Lung (tissue), 11 donors: ENCODE measurements at regions not wholly inside any gene's neighbourhood (a gene's known extent, or its start where the extent isn't known, plus 50 kb on each side); places are given as distances from the start of the nearest gene placed in this dataset.

ENCODE experiments used
- ATAC-seq: fragments of 200-7000 bp; cut with Tn5 transposase; one replicate; pipeline ENCODE4 v1.9.1; 2020; ENCODE audit warnings: moderate number of reproducible peaks; ENCODE audit not compliant: insufficient read depth, low FRiP score
- DNase-seq, 3 donors: peaks; one replicate each; pipeline ENCODE4 v3.0.0-alpha.2; 2013 to 2017
- H3K27ac ChIP-seq, 2 donors: one replicate each; pipeline ENCODE4 v1.5.1; 2013; ENCODE audit warnings: mild to moderate bottlenecking in 2 of 2, moderate library complexity in 2 of 2, control low read depth in 1 of 2, inconsistent platforms in 1 of 2, low read depth in 1 of 2, low read length in 1 of 2
- H3K27me3 ChIP-seq, 3 donors: one replicate each; pipeline ENCODE4 v1.5.1; 2013; ENCODE audit warnings: low read length in 2 of 3; ENCODE audit not compliant: control insufficient read depth in 3 of 3, insufficient read depth in 3 of 3
- H3K36me3 ChIP-seq, 4 donors: one replicate each; pipeline ENCODE4 v1.5.1; 2013; ENCODE audit warnings: low read length in 4 of 4, mild to moderate bottlenecking in 1 of 4, moderate library complexity in 1 of 4; ENCODE audit not compliant: control insufficient read depth in 4 of 4, insufficient read depth in 4 of 4
- H3K4me1 ChIP-seq, 5 donors: one replicate each; pipeline ENCODE4 v1.5.1; 2013; ENCODE audit warnings: low read length in 5 of 5, mild to moderate bottlenecking in 2 of 5, moderate library complexity in 1 of 5; ENCODE audit not compliant: control insufficient read depth in 5 of 5, insufficient read depth in 5 of 5
- H3K4me3 ChIP-seq: one replicate; pipeline ENCODE4 v1.5.1; 2013; ENCODE audit warnings: mild to moderate bottlenecking, control low read depth, moderate library complexity
- H3K9ac ChIP-seq, 2 donors: one replicate each; pipeline ENCODE4 v1.5.1; 2013; ENCODE audit warnings: low read length in 2 of 2, control low read depth in 1 of 2; ENCODE audit not compliant: insufficient read depth in 1 of 2
- H3K9me3 ChIP-seq, 4 donors: one replicate each; pipeline ENCODE4 v1.5.1; 2013; ENCODE audit warnings: low read length in 3 of 4, mild to moderate bottlenecking in 1 of 4, moderate library complexity in 1 of 4; ENCODE audit not compliant: control insufficient read depth in 4 of 4, insufficient read depth in 3 of 4
- WGBS, 2 donors: extraction: QIAGEN DNeasy Blood & Tissue Kit; methylation state at CpG; one replicate each; pipeline ENCODE4 v1.1.7; 2013; 5-methylcytosine and 5-hydroxymethylcytosine counted together
- TF ChIP-seq, protein P1 (sequence below): IDR thresholded peaks from 2 replicates; pipeline ENCODE4 v1.5.1; 2012; ENCODE audit warnings: mild to moderate bottlenecking; ENCODE audit errors: control extremely low read depth, extremely low read depth
- donor health status: control.
- donor health status: control.
- donor health status: Bipolar disorder and iron deficiency.
- donor health status: healthy.
- donor health status: DM: yes; HTN: yes; CAD: no.

DNA sequence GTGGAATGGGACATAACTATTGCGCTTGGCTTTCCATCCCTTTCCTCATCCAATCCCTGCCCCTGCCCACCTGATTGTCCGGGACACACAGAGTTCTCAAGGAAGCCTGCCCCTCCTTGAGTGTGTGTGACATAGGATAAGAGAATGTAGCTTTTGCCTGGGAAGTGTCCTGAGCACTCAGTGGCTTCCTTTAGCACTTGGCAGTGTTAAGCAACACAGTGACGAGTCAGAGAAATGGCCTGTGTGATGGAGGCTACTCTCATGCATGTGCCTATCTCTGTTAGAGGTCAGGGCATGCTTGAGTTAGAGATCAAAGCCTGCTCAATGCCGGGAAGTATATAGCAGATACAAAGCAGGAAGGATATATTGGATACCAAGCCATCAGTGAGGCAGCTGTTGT lies 289.5 kb downstream of the SIPA1L2 start:
- no peak overlapping the region for H3K4me3 ChIP-seq
- H3K27ac ChIP-seq: no peak overlapping the region
- H3K27me3 ChIP-seq: no peaks in the 10 kb centered on the region
- 78 to 80% methylated on average over 4 of the region's 4 CpGs for WGBS, 2 donors
- ATAC-seq: no peak
- no peak for DNase-seq
- TF ChIP-seq, protein P1, sequence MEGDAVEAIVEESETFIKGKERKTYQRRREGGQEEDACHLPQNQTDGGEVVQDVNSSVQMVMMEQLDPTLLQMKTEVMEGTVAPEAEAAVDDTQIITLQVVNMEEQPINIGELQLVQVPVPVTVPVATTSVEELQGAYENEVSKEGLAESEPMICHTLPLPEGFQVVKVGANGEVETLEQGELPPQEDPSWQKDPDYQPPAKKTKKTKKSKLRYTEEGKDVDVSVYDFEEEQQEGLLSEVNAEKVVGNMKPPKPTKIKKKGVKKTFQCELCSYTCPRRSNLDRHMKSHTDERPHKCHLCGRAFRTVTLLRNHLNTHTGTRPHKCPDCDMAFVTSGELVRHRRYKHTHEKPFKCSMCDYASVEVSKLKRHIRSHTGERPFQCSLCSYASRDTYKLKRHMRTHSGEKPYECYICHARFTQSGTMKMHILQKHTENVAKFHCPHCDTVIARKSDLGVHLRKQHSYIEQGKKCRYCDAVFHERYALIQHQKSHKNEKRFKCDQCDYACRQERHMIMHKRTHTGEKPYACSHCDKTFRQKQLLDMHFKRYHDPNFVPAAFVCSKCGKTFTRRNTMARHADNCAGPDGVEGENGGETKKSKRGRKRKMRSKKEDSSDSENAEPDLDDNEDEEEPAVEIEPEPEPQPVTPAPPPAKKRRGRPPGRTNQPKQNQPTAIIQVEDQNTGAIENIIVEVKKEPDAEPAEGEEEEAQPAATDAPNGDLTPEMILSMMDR: no peak
- peaks cover 0 to 2% (median 0%) of the 10 kb centered on the region in 4 donors for H3K9me3 ChIP-seq
- no peak overlapping the region for H3K9ac ChIP-seq
- no peaks in the 10 kb centered on the region for H3K36me3 ChIP-seq
- no peaks in the 10 kb centered on the region for H3K4me1 ChIP-seq

DNA sequence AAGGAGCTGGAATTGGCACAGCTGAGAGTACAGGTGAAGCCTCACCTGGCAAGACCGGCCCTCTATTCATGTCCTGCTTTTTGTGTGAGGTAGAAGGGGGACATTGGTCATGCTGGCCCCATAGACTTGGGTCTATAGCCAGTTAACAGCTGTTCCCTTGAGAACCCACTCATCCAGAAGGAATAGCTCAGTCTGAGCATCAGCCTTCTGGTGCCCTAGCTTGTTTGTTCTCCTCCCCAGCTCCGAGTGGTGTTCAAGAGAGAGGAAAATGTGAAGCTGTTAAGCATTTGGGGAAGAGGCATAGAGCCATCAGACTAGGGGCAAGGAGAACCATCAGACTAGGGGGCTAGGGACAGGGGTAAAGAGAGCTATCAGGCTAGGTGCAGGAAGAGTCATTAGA lies 290.9 kb downstream of the SIPA1L2 start:
- 44 to 56% methylated on average over 2 of the region's 2 CpGs for WGBS, 2 donors
- Histone ChIP-seq H3K9me3 (peaks cover 0 to 4% (median 0%) of the 10 kb centered on the region in 4 donors), H3K4me3 (no peak overlapping the region), H3K27me3 (no peaks in the 10 kb centered on the region), H3K27ac (no peak overlapping the region), H3K36me3 (no peaks in the 10 kb centered on the region), H3K9ac (no peak overlapping the region), H3K4me1 (no peaks in the 10 kb centered on the region)
- DNase-seq (no peak), ATAC-seq (no peak)
- TF ChIP-seq, protein P1: no peak

DNA sequence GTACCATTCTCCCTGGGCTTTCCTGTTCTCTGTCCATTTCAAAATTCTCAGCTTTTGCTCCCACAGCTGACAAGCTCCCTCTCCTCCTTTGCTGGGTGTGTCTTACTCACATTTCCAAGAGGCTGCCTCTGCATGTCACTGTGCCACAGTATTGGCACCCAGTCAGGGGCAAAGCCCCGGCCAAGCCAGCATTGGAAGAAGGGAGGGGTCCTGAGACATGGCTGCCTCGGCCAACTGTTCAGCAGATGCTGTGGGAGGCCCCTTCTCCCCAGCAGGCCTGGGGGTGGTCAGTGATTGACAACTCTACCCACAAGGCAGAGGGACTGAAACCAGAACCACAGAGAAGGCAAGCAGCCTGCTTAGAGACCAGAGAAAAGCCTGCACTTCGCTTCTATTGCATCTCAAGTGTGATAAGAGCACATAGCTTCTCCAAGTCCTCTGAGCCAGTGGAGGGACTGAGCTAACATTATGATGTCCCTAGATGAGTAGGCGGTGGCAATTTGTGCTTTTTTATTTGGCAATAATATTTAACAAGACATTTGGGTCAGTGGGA lies 294.1 kb downstream of the SIPA1L2 start:
- H3K27me3 ChIP-seq: no peaks in the 10 kb centered on the region
- H3K9ac ChIP-seq: no peak overlapping the region
- TF ChIP-seq, protein P1: no peak
- no peaks in the 10 kb centered on the region for H3K4me1 ChIP-seq
- DNase-seq (no peak), ATAC-seq (no peak)
- no peak overlapping the region for H3K27ac ChIP-seq
- peaks cover 0 to 4% (median 0%) of the 10 kb centered on the region in 4 donors for H3K9me3 ChIP-seq
- no peaks in the 10 kb centered on the region for H3K36me3 ChIP-seq
- H3K4me3 ChIP-seq: no peak overlapping the region
- 86 to 88% methylated on average over 4 of the region's 4 CpGs for WGBS, 2 donors

DNA sequence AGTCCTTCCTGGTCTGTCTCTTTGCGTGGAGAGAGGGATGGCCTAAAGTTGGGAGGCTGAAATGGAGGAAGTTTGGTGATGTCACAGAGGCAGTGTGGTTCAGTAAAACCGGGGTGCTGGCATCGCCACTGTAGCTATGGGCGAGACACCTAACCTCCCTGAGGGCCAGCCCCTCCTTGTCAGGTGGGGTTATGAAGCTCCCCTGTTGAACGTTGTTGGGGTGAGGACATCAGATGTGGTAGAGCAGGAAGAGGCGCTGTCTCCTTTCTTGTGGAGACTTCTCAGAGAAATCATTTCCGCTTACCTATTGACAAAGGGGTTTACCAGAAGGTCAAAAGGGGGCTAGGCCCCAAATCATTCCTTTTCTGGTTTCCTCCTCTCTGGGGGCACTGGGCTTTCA lies 294.7 kb downstream of the SIPA1L2 start:
- Histone ChIP-seq H3K4me3 (no peak overlapping the region), H3K36me3 (no peaks in the 10 kb centered on the region), H3K9me3 (peaks cover 0 to 4% (median 0%) of the 10 kb centered on the region in 4 donors), H3K27ac (no peak overlapping the region), H3K4me1 (no peaks in the 10 kb centered on the region), H3K9ac (no peak overlapping the region), H3K27me3 (no peaks in the 10 kb centered on the region)
- DNase-seq (no peak), ATAC-seq (no peak)
- TF ChIP-seq, protein P1: no peak
- 86 to 88% methylated on average over 7 of the region's 7 CpGs for WGBS, 2 donors
